ENCODE measurements at regions not wholly inside any gene's neighbourhood (a gene's known extent, or its start where the extent isn't known, plus 50 kb on each side); places are given as distances from the start of the nearest gene placed in this dataset.
A peak's percentile ranks its signal among the peaks of the same experiment; 100 is the strongest.

GRCh38 chr7:82615527-82615926, 171.9 kb upstream of the CACNA2D1 start:
- TF ChIP-seq ZNF155 (tag by site-specific recombination; IDR thresholded peaks at IDR 0.05), result no peak
- no peak for TF ChIP-seq ZNF214 (tag by site-specific recombination; IDR thresholded peaks at IDR 0.05; ENCODE audit: borderline replicate concordance)
- TF ChIP-seq ZNF202 (tag by site-specific recombination; IDR thresholded peaks at IDR 0.05; ENCODE audit: borderline replicate concordance), result no peak
- TF ChIP-seq ZNF747 (tag by site-specific recombination; IDR thresholded peaks at IDR 0.05), result no peak
- no peak for TF ChIP-seq KLF7 (tag by site-specific recombination; IDR thresholded peaks at IDR 0.05; ENCODE audit: borderline replicate concordance)
- TF ChIP-seq FEZF1 (tag by site-specific recombination; IDR thresholded peaks at IDR 0.05), result no peak
- TF ChIP-seq GLIS1 (tag by site-specific recombination; IDR thresholded peaks at IDR 0.05), result no peak
- no peak for TF ChIP-seq ZNF24 (tag by site-specific recombination; IDR thresholded peaks at IDR 0.05)
- Histone ChIP-seq H3K36me3 (ENCODE audit: control insufficient read depth in 2 of 2, insufficient read depth in 1 of 2, low read length in 2 of 2) (no peaks in the 10 kb centered on the region), H3K4me3 (ENCODE audit: low read depth, low read length) (no peak overlapping the region), H3K4me1 (ENCODE audit: control insufficient read depth, insufficient read depth, low read length) (no peaks in the 10 kb centered on the region; the same call in 1 of the 2 replicates), H3K27ac (ENCODE audit: extremely low read depth, low read depth, low read length) (no peak overlapping the region), H3K9me3 (ENCODE audit: control insufficient read depth, insufficient read depth, low read depth, low read length) (no peaks in the 10 kb centered on the region)
- ChIA-PET CTCF (interaction anchor here (0.6 to 0.9 kb wide), 3 partner anchors 15 to 456 kb away, joined by 3 to 4 read pairs (median 3); no protein-coding TSS in a partner anchor), POLR2A (no interaction called here)

- H3K36me3 ChIP-seq (ENCODE audit: control insufficient read depth in 2 of 2, insufficient read depth in 1 of 2, low read length in 2 of 2), result no peaks in the 10 kb centered on the region
- H3K9me3 ChIP-seq (ENCODE audit: control insufficient read depth, insufficient read depth, low read depth, low read length), result no peaks in the 10 kb centered on the region
- H3K27ac ChIP-seq (ENCODE audit: extremely low read depth, low read depth, low read length), result no peak overlapping the region
- no peaks in the 10 kb centered on the region; the same call in 1 of the 2 replicates for H3K4me1 ChIP-seq (ENCODE audit: control insufficient read depth, insufficient read depth, low read length)
- CTCF ChIA-PET, result interaction anchor here (0.6 to 0.7 kb wide), 2 partner anchors 12 to 446 kb away, joined by 3 read pairs; no protein-coding TSS in a partner anchor
- H3K4me3 ChIP-seq (ENCODE audit: low read depth, low read length), result no peak overlapping the region
- TF ChIP-seq ZFP37 (tag by site-specific recombination; IDR thresholded peaks at IDR 0.05) (no peak), YY1 (tag by site-specific recombination; IDR thresholded peaks at IDR 0.05) (no peak), ZNF114 (tag by site-specific recombination; IDR thresholded peaks at IDR 0.05) (no peak), ZNF280C (tag by site-specific recombination; IDR thresholded peaks at IDR 0.05) (no peak), OVOL3 (tag by site-specific recombination; IDR thresholded peaks at IDR 0.05) (no peak), ZNF324 (tag by site-specific recombination; IDR thresholded peaks at IDR 0.05) (no peak)
- TF ChIP-seq, protein P1, sequence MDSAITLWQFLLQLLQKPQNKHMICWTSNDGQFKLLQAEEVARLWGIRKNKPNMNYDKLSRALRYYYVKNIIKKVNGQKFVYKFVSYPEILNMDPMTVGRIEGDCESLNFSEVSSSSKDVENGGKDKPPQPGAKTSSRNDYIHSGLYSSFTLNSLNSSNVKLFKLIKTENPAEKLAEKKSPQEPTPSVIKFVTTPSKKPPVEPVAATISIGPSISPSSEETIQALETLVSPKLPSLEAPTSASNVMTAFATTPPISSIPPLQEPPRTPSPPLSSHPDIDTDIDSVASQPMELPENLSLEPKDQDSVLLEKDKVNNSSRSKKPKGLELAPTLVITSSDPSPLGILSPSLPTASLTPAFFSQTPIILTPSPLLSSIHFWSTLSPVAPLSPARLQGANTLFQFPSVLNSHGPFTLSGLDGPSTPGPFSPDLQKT (IDR thresholded peaks at IDR 0.05; ENCODE audit: borderline replicate concordance, low read depth, low read length), result no peak
- POLR2A ChIA-PET, result no interaction called here
These were observed 166.2 kb upstream of the CACNA2D1 start for GRCh38 chr7:82609746-82610145.

DNA sequence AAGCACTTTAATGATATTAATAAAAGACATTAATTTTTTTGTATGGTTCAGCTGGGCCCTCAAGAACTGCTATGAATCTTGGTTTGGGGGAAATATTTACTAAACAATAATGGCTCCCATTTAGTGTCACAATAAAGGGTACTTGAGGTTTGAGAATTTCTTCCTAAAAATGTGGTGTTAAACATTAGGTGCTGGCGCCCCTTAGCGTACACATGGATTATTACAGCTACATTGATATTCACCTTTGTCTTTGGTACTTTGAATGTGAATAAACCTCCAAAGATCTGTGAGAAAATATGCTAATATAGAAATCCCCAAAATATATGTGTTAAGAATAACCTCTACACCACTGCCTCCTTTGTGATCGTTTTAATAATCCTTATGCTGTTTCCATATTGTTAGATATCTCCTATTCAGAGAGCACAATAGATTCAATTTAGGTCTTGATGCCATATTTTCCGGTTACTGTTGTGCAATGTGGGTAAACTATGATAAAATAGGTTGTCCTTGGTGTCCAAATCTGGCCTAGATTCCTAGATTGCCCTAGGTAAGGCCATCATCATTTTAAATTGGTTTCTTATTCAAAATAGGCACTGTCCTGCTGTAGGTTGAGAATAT, 161.8 kb upstream of the CACNA2D1 start:
- CTCF ChIA-PET, result interaction anchor here (0.6 to 2.2 kb wide), 25 partner anchors 11 to 1106 kb away, joined by 3 to 11 read pairs (median 4); no protein-coding TSS in a partner anchor
- TF ChIP-seq ZNF654 (tag by site-specific recombination; IDR thresholded peaks at IDR 0.05; ENCODE audit: low read depth) (peak; percentile 50), ZNF169 (tag by site-specific recombination; IDR thresholded peaks at IDR 0.05) (no peak), ZNF416 (tag by site-specific recombination; IDR thresholded peaks at IDR 0.05) (no peak), PATZ1 (tag by site-specific recombination; IDR thresholded peaks at IDR 0.05) (no peak), CTCF (tag by site-specific recombination; IDR thresholded peaks at IDR 0.05) (0 out of 2 replicates have a peak, but pooled peaks have one; percentile 18), ZNF555 (tag by site-specific recombination; conservative IDR thresholded peaks at IDR 0.05) (no peak), ZNF623 (tag by site-specific recombination; IDR thresholded peaks at IDR 0.05) (no peak), ZNF239 (tag by site-specific recombination; IDR thresholded peaks at IDR 0.05) (no peak), SP3 (tag by site-specific recombination; IDR thresholded peaks at IDR 0.05) (no peak)
- Histone ChIP-seq H3K36me3 (ENCODE audit: control insufficient read depth in 2 of 2, insufficient read depth in 1 of 2, low read length in 2 of 2) (no peaks in the 10 kb centered on the region), H3K9me3 (ENCODE audit: control insufficient read depth, insufficient read depth, low read depth, low read length) (no peaks in the 10 kb centered on the region), H3K4me1 (ENCODE audit: control insufficient read depth, insufficient read depth, low read length) (peaks cover 2% of the 10 kb centered on the region; the same call in 1 of the 2 replicates), H3K4me3 (ENCODE audit: low read depth, low read length) (no peak overlapping the region), H3K27ac (ENCODE audit: extremely low read depth, low read depth, low read length) (no peak overlapping the region)
- POLR2A ChIA-PET, result no interaction called here

Data from HEK293 (cell line).